ENCODE measurements at regions not wholly inside any gene's neighbourhood (a gene's known extent, or its start where the extent isn't known, plus 50 kb on each side); places are given as distances from the start of the nearest gene placed in this dataset.

GRCh38 chr16:22630242-22630641 lies 119.6 kb downstream of the NPIPB5 start:
- ChIA-PET POLR2A (ENCODE audit: unreplicated experiment) (no interaction called here), CTCF (no interaction called here)
- intact Hi-C loops (cut with micrococcal nuclease), result no loop called here
- no peak overlapping the region for H3K23ac ChIP-seq (ENCODE audit: low read depth, low read length)
- no peak overlapping the region for H4K5ac ChIP-seq (ENCODE audit: low read depth, low read length)
- no TSS peak for BruUV-seq (replicated peaks)
- no peak for TF ChIP-seq CHD1 (IDR thresholded peaks at IDR 0.05; ENCODE audit: low read depth, low read length)
- no peak overlapping the region for H3K27ac ChIP-seq (ENCODE audit: insufficient read depth, low read length)
- H4K20me1 ChIP-seq (ENCODE audit: insufficient read depth, low read length), result no peaks in the 10 kb centered on the region
- no peak for ATAC-seq (ENCODE audit: low read depth)
- no peak overlapping the region for H4K91ac ChIP-seq (ENCODE audit: insufficient read depth, low read depth, low read length)
- 62% methylated on average over 2 of the region's 4 CpGs; no CpG with 5 or more reads in 1 of the 2 experiments for WGBS, 2 experiments (ENCODE audit: extremely low coverage in 2 of 2, insufficient read length in 1 of 2)
- H3K56ac ChIP-seq (ENCODE audit: extremely low read depth, insufficient read depth, low read length), result no peak overlapping the region
- no peak overlapping the region for H4K8ac ChIP-seq (ENCODE audit: low read depth in 2 of 2, low read length in 2 of 2)
- dilution Hi-C loops (cut with HindIII; ENCODE audit: low sequenced_read_pairs, unreplicated experiment), result no loop called here
- peaks cover 3% of the 10 kb centered on the region; the same call in 1 of the 2 replicates for H3K9me3 ChIP-seq (ENCODE audit: control insufficient read depth, insufficient read depth, low read length)
- H2AK5ac ChIP-seq (ENCODE audit: low read depth, low read length), result no peak overlapping the region
- no peak overlapping the region for H3K4ac ChIP-seq (ENCODE audit: low read depth, low read length)
- no peaks in the 10 kb centered on the region for H3K9me1 ChIP-seq (ENCODE audit: insufficient read depth, low read length)
- peaks cover 18% of the 10 kb centered on the region for H3K27me3 ChIP-seq (ENCODE audit: control insufficient read depth, insufficient read depth, low read length)
- H3K4me3 ChIP-seq (ENCODE audit: insufficient read depth, low read depth, low read length), result no peak overlapping the region
- no peak for DNase-seq
- in situ Hi-C loops (cut with MboI; ENCODE audit: low sequenced_read_pairs), result no loop called here
- no peaks in the 10 kb centered on the region for H3K4me1 ChIP-seq (ENCODE audit: control insufficient read depth, insufficient read depth, low read length)
- H3K9ac ChIP-seq (ENCODE audit: low read depth, low read length), result no peak overlapping the region
- no peaks in the 10 kb centered on the region for H3K79me1 ChIP-seq (ENCODE audit: low read depth in 1 of 2, low read length in 2 of 2)
- no peak overlapping the region for H3K4me2 ChIP-seq (ENCODE audit: low read depth, low read length)
- H3K14ac ChIP-seq (replicated peaks; ENCODE audit: low read depth, low read length), result no peak overlapping the region
- no peak overlapping the region for H2AK9ac ChIP-seq (replicated peaks; ENCODE audit: low read depth, low read length, poor library complexity)
- H2AFZ ChIP-seq (replicated peaks; ENCODE audit: low read length, poor library complexity), result no peak overlapping the region
- no peak overlapping the region for H2BK5ac ChIP-seq (ENCODE audit: low read depth, low read length, poor library complexity, severe bottlenecking)
- no peak overlapping the region for H2BK15ac ChIP-seq (ENCODE audit: low read depth, low read length)
- H2BK20ac ChIP-seq (ENCODE audit: low read depth, low read length), result no peak overlapping the region
- H3K18ac ChIP-seq (ENCODE audit: low read depth, low read length), result no peak overlapping the region
- no peaks in the 10 kb centered on the region for H3K36me3 ChIP-seq (ENCODE audit: control insufficient read depth, insufficient read depth, low read length)
- no peak overlapping the region for H2BK120ac ChIP-seq (ENCODE audit: low read depth, low read length)
